ENCODE measurements at regions not wholly inside any gene's neighbourhood (a gene's known extent, or its start where the extent isn't known, plus 50 kb on each side); places are given as distances from the start of the nearest gene placed in this dataset.

DNA sequence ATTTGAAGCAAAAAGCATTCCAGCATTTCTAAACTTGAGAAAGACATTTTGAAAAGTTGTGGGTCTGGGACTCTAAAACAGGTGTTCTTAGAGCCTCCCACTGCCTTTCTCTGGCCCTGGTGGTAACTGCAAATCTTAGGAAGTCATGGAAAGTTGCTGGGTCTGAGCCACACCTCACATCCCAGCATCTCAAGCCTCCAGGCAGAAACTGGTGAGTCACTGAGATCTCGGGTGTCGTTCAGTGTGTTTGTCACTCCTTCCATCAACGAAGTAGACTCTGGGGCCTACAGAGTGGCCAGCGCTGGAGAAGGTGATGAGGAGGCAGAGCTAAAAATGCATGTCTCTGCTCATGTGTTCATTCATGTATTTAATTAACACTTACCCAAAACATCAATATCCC is 59.6 kb upstream of the C5orf58 start:
- TF ChIP-seq POLR2AphosphoS5 (IDR thresholded peaks at IDR 0.05) (no peak), POLR2A (IDR thresholded peaks at IDR 0.05) (no peak)
- TF ChIP-seq, protein P1, sequence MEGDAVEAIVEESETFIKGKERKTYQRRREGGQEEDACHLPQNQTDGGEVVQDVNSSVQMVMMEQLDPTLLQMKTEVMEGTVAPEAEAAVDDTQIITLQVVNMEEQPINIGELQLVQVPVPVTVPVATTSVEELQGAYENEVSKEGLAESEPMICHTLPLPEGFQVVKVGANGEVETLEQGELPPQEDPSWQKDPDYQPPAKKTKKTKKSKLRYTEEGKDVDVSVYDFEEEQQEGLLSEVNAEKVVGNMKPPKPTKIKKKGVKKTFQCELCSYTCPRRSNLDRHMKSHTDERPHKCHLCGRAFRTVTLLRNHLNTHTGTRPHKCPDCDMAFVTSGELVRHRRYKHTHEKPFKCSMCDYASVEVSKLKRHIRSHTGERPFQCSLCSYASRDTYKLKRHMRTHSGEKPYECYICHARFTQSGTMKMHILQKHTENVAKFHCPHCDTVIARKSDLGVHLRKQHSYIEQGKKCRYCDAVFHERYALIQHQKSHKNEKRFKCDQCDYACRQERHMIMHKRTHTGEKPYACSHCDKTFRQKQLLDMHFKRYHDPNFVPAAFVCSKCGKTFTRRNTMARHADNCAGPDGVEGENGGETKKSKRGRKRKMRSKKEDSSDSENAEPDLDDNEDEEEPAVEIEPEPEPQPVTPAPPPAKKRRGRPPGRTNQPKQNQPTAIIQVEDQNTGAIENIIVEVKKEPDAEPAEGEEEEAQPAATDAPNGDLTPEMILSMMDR (IDR thresholded peaks at IDR 0.05): no peak
- no peak overlapping the region for H3K4me3 ChIP-seq
- no peaks in the 10 kb centered on the region for H3K9me3 ChIP-seq
- 82% methylated on average over 4 of the region's 4 CpGs for whole genome bisulfite sequencing
- no peaks in the 10 kb centered on the region for H3K4me1 ChIP-seq (replicated peaks)
- no peak overlapping the region for H3K27ac ChIP-seq
- intact Hi-C loops (cut with DNase I): no loop called here
- H3K36me3 ChIP-seq: no peaks in the 10 kb centered on the region
- H3K27me3 ChIP-seq (replicated peaks; ENCODE audit: insufficient read depth): no peaks in the 10 kb centered on the region
- no peak for DNase-seq (ENCODE audit: low spot score)

DNA sequence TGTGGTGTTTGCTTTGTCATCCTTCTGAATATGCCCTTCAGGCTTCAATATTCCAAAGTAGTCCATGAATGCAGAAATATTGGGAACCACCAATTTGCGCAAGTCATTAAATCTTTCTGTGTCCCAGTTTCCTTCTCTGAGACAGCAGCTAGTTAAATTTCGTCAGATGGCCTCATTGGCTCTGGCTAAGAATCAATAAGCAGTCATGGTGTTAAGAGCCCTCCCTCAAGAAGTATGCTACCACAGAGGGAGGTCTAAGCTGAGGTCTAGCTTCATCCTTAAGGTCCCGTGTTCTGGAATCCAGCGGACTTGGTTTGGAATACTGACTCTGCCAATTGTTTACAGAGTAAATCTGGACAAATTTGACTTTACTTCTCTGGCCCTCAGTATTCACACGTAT is 59.1 kb upstream of the C5orf58 start:
- H3K9me3 ChIP-seq: no peaks in the 10 kb centered on the region
- no peak overlapping the region for H3K4me3 ChIP-seq
- WGBS: 80% methylated on average over 5 of the region's 5 CpGs
- H3K4me1 ChIP-seq (replicated peaks): no peaks in the 10 kb centered on the region
- no peaks in the 10 kb centered on the region for H3K36me3 ChIP-seq
- intact Hi-C loops (cut with DNase I): no loop called here
- H3K27ac ChIP-seq: no peak overlapping the region
- no peak for DNase-seq (ENCODE audit: low spot score)
- TF ChIP-seq, protein P1 (IDR thresholded peaks at IDR 0.05): no peak
- TF ChIP-seq POLR2A (IDR thresholded peaks at IDR 0.05): no peak
- no peak for TF ChIP-seq POLR2AphosphoS5 (IDR thresholded peaks at IDR 0.05)
- H3K27me3 ChIP-seq (replicated peaks; ENCODE audit: insufficient read depth): no peaks in the 10 kb centered on the region

DNA sequence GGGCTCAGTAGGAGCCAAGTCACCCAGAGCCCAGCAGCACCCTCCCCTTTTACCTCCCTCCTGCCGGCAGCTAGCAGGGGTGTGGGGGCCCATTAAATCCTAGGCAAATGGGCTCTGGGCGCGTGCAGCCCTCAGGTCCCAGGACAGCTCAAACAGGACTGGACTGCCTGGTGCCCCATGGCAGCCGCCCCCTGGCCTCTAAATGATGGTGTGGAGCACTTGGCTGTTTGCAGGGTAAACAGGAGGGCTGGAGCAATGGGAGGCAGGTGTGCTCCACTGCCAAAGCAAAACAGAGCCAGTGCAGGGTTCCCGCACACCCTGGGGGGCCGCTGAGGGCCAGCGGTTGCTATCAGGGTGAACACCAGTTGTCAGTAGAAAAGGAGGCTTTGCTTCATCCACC is 55.9 kb upstream of the C5orf58 start:
- H3K9me3 ChIP-seq: no peaks in the 10 kb centered on the region
- H3K27ac ChIP-seq: no peak overlapping the region
- no peak for TF ChIP-seq POLR2A (IDR thresholded peaks at IDR 0.05)
- TF ChIP-seq, protein P1 (IDR thresholded peaks at IDR 0.05): no peak
- no peak for TF ChIP-seq POLR2AphosphoS5 (IDR thresholded peaks at IDR 0.05)
- intact Hi-C loops (cut with DNase I): no loop called here
- H3K4me1 ChIP-seq (replicated peaks): no peaks in the 10 kb centered on the region
- no peaks in the 10 kb centered on the region for H3K36me3 ChIP-seq
- H3K4me3 ChIP-seq: no peak overlapping the region
- H3K27me3 ChIP-seq (replicated peaks; ENCODE audit: insufficient read depth): no peaks in the 10 kb centered on the region
- DNase-seq (ENCODE audit: low spot score): no peak
- 70% methylated on average over 7 of the region's 7 CpGs for WGBS

DNA sequence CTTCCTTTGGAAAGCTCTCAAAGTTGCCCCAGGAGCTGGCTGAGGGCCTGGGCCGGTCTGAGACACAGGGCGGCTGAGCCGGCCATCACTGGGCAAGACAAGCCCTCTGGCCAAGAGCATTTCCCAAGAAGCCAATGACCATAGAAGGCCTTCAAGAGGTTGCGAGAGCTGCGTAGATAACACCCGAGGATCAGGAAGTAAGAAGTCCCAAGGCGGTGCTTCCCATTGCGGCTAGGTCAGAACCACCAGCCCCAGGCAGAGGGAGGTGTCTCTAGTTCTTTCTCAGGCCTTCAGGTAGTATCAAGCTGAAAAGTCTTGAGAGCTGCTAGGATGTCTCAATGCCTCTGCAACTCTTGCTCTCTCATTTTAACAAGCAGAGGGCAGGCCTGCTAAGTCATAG is 54.0 kb upstream of the C5orf58 start:
- WGBS: 90% methylated on average over 8 of the region's 8 CpGs
- Histone ChIP-seq H3K27me3 (replicated peaks; ENCODE audit: insufficient read depth) (no peaks in the 10 kb centered on the region), H3K4me3 (no peak overlapping the region), H3K4me1 (replicated peaks) (no peaks in the 10 kb centered on the region), H3K27ac (no peak overlapping the region), H3K9me3 (no peaks in the 10 kb centered on the region), H3K36me3 (no peaks in the 10 kb centered on the region)
- TF ChIP-seq POLR2AphosphoS5 (IDR thresholded peaks at IDR 0.05) (no peak), POLR2A (IDR thresholded peaks at IDR 0.05) (no peak)
- TF ChIP-seq, protein P1 (IDR thresholded peaks at IDR 0.05): no peak
- intact Hi-C loops (cut with DNase I): no loop called here
- DNase-seq (ENCODE audit: low spot score): no peak

DNA sequence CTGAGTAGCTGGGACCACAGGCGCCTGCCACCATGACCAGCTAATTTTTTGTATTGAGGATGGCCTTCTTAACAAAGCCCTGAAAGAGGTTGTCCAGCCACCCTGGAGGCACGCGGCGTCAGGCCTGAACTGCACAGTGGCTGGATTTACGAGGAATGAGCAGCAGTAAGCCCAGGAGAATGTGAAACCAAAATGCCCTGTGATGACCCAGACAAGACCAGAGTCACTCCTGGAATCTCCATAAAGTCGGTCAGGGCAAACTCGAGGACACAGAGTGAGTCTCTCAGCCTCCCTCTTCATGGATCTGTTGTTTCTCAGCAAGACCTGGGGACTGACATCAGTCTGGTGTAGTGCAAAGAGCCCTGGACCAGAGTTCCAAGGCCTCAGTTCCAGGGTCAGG is 53.2 kb upstream of the C5orf58 start:
- H3K4me3 ChIP-seq: no peak overlapping the region
- H3K4me1 ChIP-seq (replicated peaks): no peaks in the 10 kb centered on the region
- WGBS: 75% methylated on average over 7 of the region's 7 CpGs
- no peaks in the 10 kb centered on the region for H3K36me3 ChIP-seq
- intact Hi-C loops (cut with DNase I): loop anchor here (5.0 kb wide), 1 partner anchor 77 kb away; no protein-coding TSS in a partner anchor
- H3K27me3 ChIP-seq (replicated peaks; ENCODE audit: insufficient read depth): no peaks in the 10 kb centered on the region
- TF ChIP-seq, protein P1 (IDR thresholded peaks at IDR 0.05): no peak
- no peak for TF ChIP-seq POLR2AphosphoS5 (IDR thresholded peaks at IDR 0.05)
- TF ChIP-seq POLR2A (IDR thresholded peaks at IDR 0.05): no peak
- no peaks in the 10 kb centered on the region for H3K9me3 ChIP-seq
- DNase-seq (ENCODE audit: low spot score): no peak
- H3K27ac ChIP-seq: no peak overlapping the region
